Calu3 (cell line): ENCODE measurements at regions not wholly inside any gene's neighbourhood (a gene's known extent, or its start where the extent isn't known, plus 50 kb on each side); places are given as distances from the start of the nearest gene placed in this dataset.

ENCODE experiments used
- BruUV-seq: library from RNA; stranded (reverse); fragments of 400-500 nt; replicated peaks from 2 replicates; lab custom pipeline; 2021; lab: Mats Ljungman, UMichigan
- CTCF ChIA-PET: fragments of 300-600 bp; sonication (Branson Sonifier 250); formaldehyde crosslinking; loops from one replicate; lab custom pipeline; 2022; ENCODE audit warnings: antibody characterized with exemption; lab: Charles Lee
- DNase-seq: peaks from one replicate; pipeline ENCODE4 v3.0.0; 2022
- H3K27ac Mint-ChIP-seq: one replicate; pipeline ENCODE4 v1.8.0; 2022; ENCODE audit warnings: mixed read lengths; ENCODE audit not compliant: unreplicated experiment
- H3K27me3 Mint-ChIP-seq: one replicate; pipeline ENCODE4 v1.8.0; 2022; ENCODE audit warnings: mixed read lengths; ENCODE audit not compliant: unreplicated experiment
- H3K36me3 Mint-ChIP-seq: one replicate; pipeline ENCODE4 v1.8.0; 2022; ENCODE audit warnings: mild to moderate bottlenecking, moderate library complexity, mixed read lengths; ENCODE audit not compliant: insufficient read depth, unreplicated experiment
- H3K4me1 Mint-ChIP-seq: one replicate; pipeline ENCODE4 v1.8.0; 2022; ENCODE audit warnings: mild to moderate bottlenecking, low read depth, mixed read lengths; ENCODE audit not compliant: unreplicated experiment
- H3K4me3 Mint-ChIP-seq: one replicate; pipeline ENCODE4 v1.8.0; 2022; ENCODE audit warnings: mild to moderate bottlenecking, low read depth, moderate library complexity, mixed read lengths; ENCODE audit not compliant: unreplicated experiment
- H3K9me3 Mint-ChIP-seq: one replicate; pipeline ENCODE4 v1.8.0; 2022; ENCODE audit warnings: low read depth, mixed read lengths; ENCODE audit not compliant: unreplicated experiment
- CTCF ChIP-seq: fragments of 200-600 bp; IDR thresholded peaks from one replicate; pipeline ENCODE4 v1.8.0; 2022; ENCODE audit warnings: antibody characterized with exemption; ENCODE audit not compliant: unreplicated experiment
- intact Hi-C: fragments of 100-400 bp; cut with micrococcal nuclease; formaldehyde crosslinking; loops from one replicate; pipeline ENCODE4 v1.10.0; 2022; ENCODE audit not compliant: unreplicated experiment

GRCh38 chr6:94049001-94049400 lies 629.6 kb upstream of the EPHA7 start:
- H3K4me3 Mint-ChIP-seq: no peak overlapping the region
- CTCF ChIA-PET: no interaction called here
- no peaks in the 10 kb centered on the region for H3K27me3 Mint-ChIP-seq
- no TSS peak for BruUV-seq
- H3K9me3 Mint-ChIP-seq: peaks cover 19% of the 10 kb centered on the region
- no peaks in the 10 kb centered on the region for H3K4me1 Mint-ChIP-seq
- intact Hi-C loops: no loop called here
- no peak for TF ChIP-seq CTCF
- no peak overlapping the region for H3K27ac Mint-ChIP-seq
- DNase-seq: no peak
- H3K36me3 Mint-ChIP-seq: no peaks in the 10 kb centered on the region

GRCh38 chr6:94045099-94045829 lies 625.9 kb upstream of the EPHA7 start:
- H3K27ac Mint-ChIP-seq: no peak overlapping the region
- no peak overlapping the region for H3K4me3 Mint-ChIP-seq

GRCh38 chr6:94041945-94042709 lies 622.8 kb upstream of the EPHA7 start:
- Mint-ChIP-seq H3K27ac (no peak overlapping the region), H3K36me3 (no peaks in the 10 kb centered on the region)
- no peak for TF ChIP-seq CTCF

More at GRCh38 chr6:94045099-94045829, 625.9 kb upstream of the EPHA7 start:
- Mint-ChIP-seq H3K9me3 (peaks cover 11% of the 10 kb centered on the region), H3K4me1 (no peaks in the 10 kb centered on the region), H3K27me3 (no peaks in the 10 kb centered on the region), H3K36me3 (no peaks in the 10 kb centered on the region)
- CTCF ChIA-PET: no interaction called here
- no peak for DNase-seq
- no peak for TF ChIP-seq CTCF
- intact Hi-C loops: no loop called here
- BruUV-seq: no TSS peak

GRCh38 chr6:94036024-94036423 lies 616.7 kb upstream of the EPHA7 start:
- H3K27ac Mint-ChIP-seq: no peak overlapping the region
- no peaks in the 10 kb centered on the region for H3K4me1 Mint-ChIP-seq
- no peak overlapping the region for H3K4me3 Mint-ChIP-seq
- CTCF ChIA-PET: no interaction called here
- no peak for DNase-seq
- peaks cover 19% of the 10 kb centered on the region for H3K9me3 Mint-ChIP-seq
- no peak for TF ChIP-seq CTCF
- H3K36me3 Mint-ChIP-seq: no peaks in the 10 kb centered on the region
- no TSS peak for BruUV-seq
- intact Hi-C loops: no loop called here
- H3K27me3 Mint-ChIP-seq: no peaks in the 10 kb centered on the region

More at GRCh38 chr6:94041945-94042709, 622.8 kb upstream of the EPHA7 start:
- CTCF ChIA-PET: no interaction called here
- BruUV-seq: no TSS peak
- H3K27me3 Mint-ChIP-seq: no peaks in the 10 kb centered on the region
- H3K4me3 Mint-ChIP-seq: no peak overlapping the region
- intact Hi-C loops: no loop called here
- H3K4me1 Mint-ChIP-seq: no peaks in the 10 kb centered on the region
- peaks cover 12% of the 10 kb centered on the region for H3K9me3 Mint-ChIP-seq
- no peak for DNase-seq
